Osteoblast (primary cell): ENCODE measurements at regions not wholly inside any gene's neighbourhood (a gene's known extent, or its start where the extent isn't known, plus 50 kb on each side); places are given as distances from the start of the nearest gene placed in this dataset.

Source experiments
- DNase-seq: peaks from one replicate; pipeline ENCODE4 v3.0.0; 2011; ENCODE audit warnings: low spot score, mixed read lengths; ENCODE audit not compliant: insufficient read length; ENCODE audit errors: missing footprints
- H2AFZ ChIP-seq: 2 replicates; pipeline ENCODE4 v1.6.0; 2011; ENCODE audit warnings: mild to moderate bottlenecking, low read length
- H3K27ac ChIP-seq: 2 replicates; pipeline ENCODE4 v1.5.1; 2011; ENCODE audit warnings: mild to moderate bottlenecking, low read depth, low read length, moderate library complexity
- H3K27me3 ChIP-seq: 2 replicates; pipeline ENCODE4 v1.6.0; 2012; ENCODE audit warnings: mild to moderate bottlenecking, control low read depth, inconsistent platforms, low read length, moderate library complexity; ENCODE audit not compliant: insufficient read depth
- H3K36me3 ChIP-seq: 2 replicates; pipeline ENCODE4 v1.5.1; 2011; ENCODE audit warnings: mild to moderate bottlenecking, low read length, control low read depth, moderate library complexity; ENCODE audit not compliant: insufficient read depth
- H3K4me1 ChIP-seq: 2 replicates; pipeline ENCODE4 v1.5.1; 2011; ENCODE audit warnings: mild to moderate bottlenecking, low read length, control low read depth, moderate library complexity; ENCODE audit not compliant: insufficient read depth
- H3K4me2 ChIP-seq: 2 replicates; pipeline ENCODE4 v1.6.0; 2011; ENCODE audit warnings: mild to moderate bottlenecking, low read length; ENCODE audit not compliant: insufficient read depth
- H3K4me3 ChIP-seq: fragments of 200-600 bp; sonication (generic); 3 replicates; pipeline ENCODE4 v1.5.1; 2012; ENCODE audit warnings: mild to moderate bottlenecking, low read length, inconsistent platforms; ENCODE audit not compliant: insufficient read depth
- H3K79me2 ChIP-seq: 2 replicates; pipeline ENCODE4 v1.6.0; 2012; ENCODE audit warnings: mild to moderate bottlenecking, low read length, control low read depth, inconsistent platforms; ENCODE audit not compliant: insufficient read depth
- H3K9me3 ChIP-seq: 2 replicates; pipeline ENCODE4 v1.5.1; 2011; ENCODE audit warnings: low read depth, low read length, control low read depth
- H4K20me1 ChIP-seq: 2 replicates; pipeline ENCODE4 v1.6.0; 2012; ENCODE audit warnings: mild to moderate bottlenecking, low read length, control low read depth; ENCODE audit not compliant: insufficient read depth
- TF ChIP-seq, protein P1 (sequence below): IDR thresholded peaks from 2 replicates; pipeline ENCODE4 v1.5.1; 2011; ENCODE audit warnings: mild to moderate bottlenecking, low read depth, low read length, moderate library complexity; ENCODE audit errors: extremely low read depth

DNA sequence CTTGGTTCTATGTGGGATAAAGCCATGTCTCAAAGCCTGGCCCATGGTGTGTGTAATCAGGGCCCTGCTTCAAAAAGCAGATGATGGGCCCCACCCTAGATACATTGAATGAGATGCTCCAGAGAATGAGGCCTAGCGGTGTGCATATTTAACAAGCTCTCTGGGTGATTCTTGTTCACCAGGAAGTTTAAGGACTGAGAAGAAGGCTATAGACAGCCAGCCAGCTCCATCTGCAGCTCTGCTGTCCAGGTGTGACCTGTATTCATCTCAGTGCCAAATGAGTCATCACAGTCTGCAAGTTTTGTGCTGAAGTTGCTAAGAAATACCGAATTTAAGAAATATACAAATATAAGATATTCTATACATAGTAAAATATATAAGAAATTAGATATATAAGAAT lies 182.0 kb upstream of the RUNX1 start:
- H3K27me3 ChIP-seq = no peaks in the 10 kb centered on the region
- TF ChIP-seq, protein P1, sequence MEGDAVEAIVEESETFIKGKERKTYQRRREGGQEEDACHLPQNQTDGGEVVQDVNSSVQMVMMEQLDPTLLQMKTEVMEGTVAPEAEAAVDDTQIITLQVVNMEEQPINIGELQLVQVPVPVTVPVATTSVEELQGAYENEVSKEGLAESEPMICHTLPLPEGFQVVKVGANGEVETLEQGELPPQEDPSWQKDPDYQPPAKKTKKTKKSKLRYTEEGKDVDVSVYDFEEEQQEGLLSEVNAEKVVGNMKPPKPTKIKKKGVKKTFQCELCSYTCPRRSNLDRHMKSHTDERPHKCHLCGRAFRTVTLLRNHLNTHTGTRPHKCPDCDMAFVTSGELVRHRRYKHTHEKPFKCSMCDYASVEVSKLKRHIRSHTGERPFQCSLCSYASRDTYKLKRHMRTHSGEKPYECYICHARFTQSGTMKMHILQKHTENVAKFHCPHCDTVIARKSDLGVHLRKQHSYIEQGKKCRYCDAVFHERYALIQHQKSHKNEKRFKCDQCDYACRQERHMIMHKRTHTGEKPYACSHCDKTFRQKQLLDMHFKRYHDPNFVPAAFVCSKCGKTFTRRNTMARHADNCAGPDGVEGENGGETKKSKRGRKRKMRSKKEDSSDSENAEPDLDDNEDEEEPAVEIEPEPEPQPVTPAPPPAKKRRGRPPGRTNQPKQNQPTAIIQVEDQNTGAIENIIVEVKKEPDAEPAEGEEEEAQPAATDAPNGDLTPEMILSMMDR = no peak
- no peaks in the 10 kb centered on the region for H3K36me3 ChIP-seq
- H4K20me1 ChIP-seq = no peaks in the 10 kb centered on the region
- no peak overlapping the region for H3K4me2 ChIP-seq
- no peak overlapping the region for H3K27ac ChIP-seq
- no peak for DNase-seq
- peaks cover 15% of the 10 kb centered on the region for H3K4me1 ChIP-seq
- no peaks in the 10 kb centered on the region for H3K79me2 ChIP-seq
- no peak overlapping the region for H3K4me3 ChIP-seq
- H2AFZ ChIP-seq = no peak overlapping the region
- H3K9me3 ChIP-seq = no peaks in the 10 kb centered on the region

- Histone ChIP-seq H3K27me3 (no peaks in the 10 kb centered on the region), H3K9me3 (no peaks in the 10 kb centered on the region), H3K4me3 (no peak overlapping the region), H3K27ac (no peak overlapping the region), H2AFZ (no peak overlapping the region), H3K4me2 (no peak overlapping the region), H3K79me2 (no peaks in the 10 kb centered on the region), H3K4me1 (peaks cover 23% of the 10 kb centered on the region), H4K20me1 (no peaks in the 10 kb centered on the region), H3K36me3 (no peaks in the 10 kb centered on the region)
- TF ChIP-seq, protein P1 = no peak
- no peak for DNase-seq
Observed at GRCh38 chr21:35229290-35229689, 180.2 kb upstream of the RUNX1 start.

DNA sequence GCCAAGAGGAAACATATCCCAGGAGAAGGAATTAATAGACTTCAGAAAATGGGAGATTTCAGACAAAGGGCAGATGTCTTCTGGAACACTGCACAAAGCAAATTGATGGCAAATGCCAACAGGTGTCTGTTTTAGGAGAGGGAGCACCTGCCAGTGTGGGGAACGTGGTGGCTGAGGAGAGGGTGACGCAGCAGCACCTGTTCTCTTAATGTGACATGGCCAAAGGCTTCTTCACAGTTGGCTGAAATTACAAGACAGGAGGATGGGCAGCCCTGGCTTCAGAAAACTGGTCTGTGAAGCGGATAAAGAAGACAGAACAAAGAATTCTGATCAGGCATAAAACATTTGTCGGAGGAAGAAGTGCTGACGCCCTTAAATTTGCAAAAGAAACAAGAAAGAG lies 178.7 kb upstream of the RUNX1 start:
- H3K36me3 ChIP-seq = no peaks in the 10 kb centered on the region
- no peak overlapping the region for H3K27ac ChIP-seq
- TF ChIP-seq, protein P1 = no peak
- H4K20me1 ChIP-seq = no peaks in the 10 kb centered on the region
- no peak overlapping the region for H3K4me2 ChIP-seq
- no peak overlapping the region for H2AFZ ChIP-seq
- H3K79me2 ChIP-seq = no peaks in the 10 kb centered on the region
- peaks cover 23% of the 10 kb centered on the region for H3K4me1 ChIP-seq
- no peak for DNase-seq
- H3K9me3 ChIP-seq = no peaks in the 10 kb centered on the region
- H3K4me3 ChIP-seq = no peak overlapping the region
- no peaks in the 10 kb centered on the region for H3K27me3 ChIP-seq

DNA sequence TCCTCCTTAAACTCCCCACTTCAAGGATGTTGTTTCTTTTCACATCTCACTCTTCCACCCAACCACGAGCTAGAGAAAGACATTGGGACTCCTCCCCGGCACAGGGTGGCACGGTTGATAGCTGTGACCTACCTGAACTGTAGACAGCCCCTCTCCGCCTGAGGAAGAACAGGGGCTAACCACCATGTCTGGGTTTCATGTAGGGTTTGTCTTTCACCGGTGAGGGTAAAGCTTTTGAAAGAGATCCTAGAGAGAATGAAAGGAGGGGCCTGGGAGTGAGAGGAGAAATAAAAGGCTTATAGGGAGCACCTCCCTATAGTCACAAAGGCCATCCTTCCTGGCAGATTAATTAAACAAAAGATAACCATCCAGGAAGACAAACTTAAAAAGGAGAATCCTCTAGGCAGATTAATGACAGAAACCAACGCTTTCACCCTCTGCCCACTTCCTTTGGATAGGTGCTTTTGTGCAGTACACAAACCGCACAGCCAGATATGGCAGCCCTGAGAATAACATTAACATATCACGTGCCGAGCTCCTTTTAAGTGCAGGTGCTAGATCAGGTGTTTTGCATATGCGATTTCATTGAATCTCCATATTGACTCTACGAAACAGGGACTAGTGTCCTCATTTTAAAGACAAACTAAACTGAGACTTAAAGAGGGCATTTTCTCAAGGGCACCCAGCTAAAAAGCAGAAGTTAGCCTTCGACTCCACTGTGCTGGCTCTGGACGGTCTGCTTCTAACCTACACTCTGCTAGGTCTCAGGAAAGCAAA lies 178.1 kb upstream of the RUNX1 start:
- TF ChIP-seq, protein P1 = no peak
- H3K36me3 ChIP-seq = no peaks in the 10 kb centered on the region
- no peaks in the 10 kb centered on the region for H3K9me3 ChIP-seq
- peaks cover 21% of the 10 kb centered on the region for H3K4me1 ChIP-seq
- no peak overlapping the region for H3K4me2 ChIP-seq
- no peak overlapping the region for H2AFZ ChIP-seq
- no peak overlapping the region for H3K27ac ChIP-seq
- H3K27me3 ChIP-seq = no peaks in the 10 kb centered on the region
- no peak for DNase-seq
- H3K79me2 ChIP-seq = no peaks in the 10 kb centered on the region
- H3K4me3 ChIP-seq = no peak overlapping the region
- H4K20me1 ChIP-seq = no peaks in the 10 kb centered on the region
